ENCODE measurements at regions not wholly inside any gene's neighbourhood (a gene's known extent, or its start where the extent isn't known, plus 50 kb on each side); places are given as distances from the start of the nearest gene placed in this dataset.
"Not testable (repeated sequence)": the region's sequence is repeated elsewhere in the genome, so short reads cannot be mapped to it uniquely, and the experiment has no call there.

GRCh38 chr1:232322162-232322734 lies 307.7 kb downstream of the SIPA1L2 start:
- no peak overlapping the region for H3K4me3 ChIP-seq (ENCODE audit: low read depth, low read length)
- TF ChIP-seq, protein P1, sequence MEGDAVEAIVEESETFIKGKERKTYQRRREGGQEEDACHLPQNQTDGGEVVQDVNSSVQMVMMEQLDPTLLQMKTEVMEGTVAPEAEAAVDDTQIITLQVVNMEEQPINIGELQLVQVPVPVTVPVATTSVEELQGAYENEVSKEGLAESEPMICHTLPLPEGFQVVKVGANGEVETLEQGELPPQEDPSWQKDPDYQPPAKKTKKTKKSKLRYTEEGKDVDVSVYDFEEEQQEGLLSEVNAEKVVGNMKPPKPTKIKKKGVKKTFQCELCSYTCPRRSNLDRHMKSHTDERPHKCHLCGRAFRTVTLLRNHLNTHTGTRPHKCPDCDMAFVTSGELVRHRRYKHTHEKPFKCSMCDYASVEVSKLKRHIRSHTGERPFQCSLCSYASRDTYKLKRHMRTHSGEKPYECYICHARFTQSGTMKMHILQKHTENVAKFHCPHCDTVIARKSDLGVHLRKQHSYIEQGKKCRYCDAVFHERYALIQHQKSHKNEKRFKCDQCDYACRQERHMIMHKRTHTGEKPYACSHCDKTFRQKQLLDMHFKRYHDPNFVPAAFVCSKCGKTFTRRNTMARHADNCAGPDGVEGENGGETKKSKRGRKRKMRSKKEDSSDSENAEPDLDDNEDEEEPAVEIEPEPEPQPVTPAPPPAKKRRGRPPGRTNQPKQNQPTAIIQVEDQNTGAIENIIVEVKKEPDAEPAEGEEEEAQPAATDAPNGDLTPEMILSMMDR (IDR thresholded peaks at IDR 0.05; ENCODE audit: low read depth, low read length), result no peak

GRCh38 chr1:232319518-232320210 lies 310.3 kb downstream of the SIPA1L2 start:
- H3K4me3 ChIP-seq (ENCODE audit: low read depth, low read length), result no peak overlapping the region
- TF ChIP-seq, protein P1 (IDR thresholded peaks at IDR 0.05; ENCODE audit: low read depth, low read length), result no peak

DNA sequence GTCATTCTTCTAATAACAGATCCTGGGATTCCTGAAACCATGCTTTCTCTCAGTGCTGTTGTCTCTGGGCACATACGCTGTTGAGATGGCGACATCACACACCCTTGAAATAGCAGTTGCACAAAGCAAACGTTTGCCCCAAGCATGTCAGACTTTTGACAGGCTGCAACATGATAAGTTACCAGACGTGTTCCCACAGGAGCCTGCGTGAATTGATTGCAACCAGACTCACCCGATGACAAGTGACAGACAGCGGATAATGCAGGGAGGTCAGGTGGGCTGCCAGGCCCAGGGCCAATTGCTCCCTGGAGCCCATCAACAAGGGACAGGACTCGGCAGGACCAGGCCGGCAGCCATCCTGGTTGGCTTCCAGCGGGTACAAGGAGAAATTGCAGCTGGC lies 310.9 kb downstream of the SIPA1L2 start:
- TF ChIP-seq, protein P1 (IDR thresholded peaks at IDR 0.05; ENCODE audit: low read depth, low read length), result no peak
- no peak overlapping the region for H3K4me3 ChIP-seq (ENCODE audit: low read depth, low read length)

DNA sequence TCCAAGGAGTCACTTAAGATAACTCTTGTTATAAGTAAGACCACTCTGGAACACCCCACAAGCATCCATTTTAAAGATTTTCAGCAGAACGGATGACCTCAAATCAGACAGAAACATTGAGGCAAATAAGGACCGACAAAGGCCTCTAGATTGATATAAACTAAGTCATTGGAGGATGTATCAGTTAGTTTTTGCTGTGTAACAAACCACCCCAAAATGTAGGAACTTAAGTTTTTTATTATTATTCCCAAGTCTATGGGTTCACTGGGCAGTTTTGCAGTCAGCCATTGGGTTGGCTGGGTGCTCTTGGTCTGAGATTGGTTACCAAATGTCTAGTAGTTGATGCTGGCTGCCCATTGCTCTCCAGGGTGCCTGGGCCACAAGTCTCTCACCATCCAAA lies 311.8 kb downstream of the SIPA1L2 start:
- no peak overlapping the region for H3K4me3 ChIP-seq (ENCODE audit: low read depth, low read length)
- TF ChIP-seq, protein P1 (IDR thresholded peaks at IDR 0.05; ENCODE audit: low read depth, low read length), result no peak

- TF ChIP-seq, protein P1 (IDR thresholded peaks at IDR 0.05; ENCODE audit: low read depth, low read length), result no peak
- no peak overlapping the region for H3K4me3 ChIP-seq (ENCODE audit: low read depth, low read length)
Observed at GRCh38 chr1:232317350-232317749, 312.6 kb downstream of the SIPA1L2 start.

- no peak overlapping the region for H3K4me3 ChIP-seq (ENCODE audit: low read depth, low read length)
- TF ChIP-seq, protein P1 (IDR thresholded peaks at IDR 0.05; ENCODE audit: low read depth, low read length), result no peak
Observed at GRCh38 chr1:232316864-232317263, 313.1 kb downstream of the SIPA1L2 start.

DNA sequence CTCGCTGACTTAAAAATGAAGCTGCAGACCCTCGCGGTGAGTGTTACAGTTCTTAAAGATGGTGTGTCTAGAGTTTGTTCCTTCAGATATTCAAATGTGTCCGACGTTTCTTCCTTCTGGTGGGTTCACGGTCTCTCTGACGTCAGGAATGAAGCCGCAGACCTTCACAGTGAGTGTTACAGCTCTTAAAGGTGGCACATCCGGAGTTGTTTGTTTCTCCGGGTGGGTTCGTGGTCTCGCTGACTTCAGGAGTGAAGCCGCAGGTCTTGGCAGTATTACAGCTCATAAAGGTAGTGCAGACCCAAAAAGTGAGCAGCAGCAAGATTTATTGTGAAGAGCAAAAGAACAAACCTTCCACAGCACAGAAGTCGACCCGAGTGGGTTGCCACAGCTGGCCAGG lies 316.1 kb downstream of the SIPA1L2 start:
- H3K4me3 ChIP-seq (ENCODE audit: low read depth, low read length), result not testable (repeated sequence)

DNA sequence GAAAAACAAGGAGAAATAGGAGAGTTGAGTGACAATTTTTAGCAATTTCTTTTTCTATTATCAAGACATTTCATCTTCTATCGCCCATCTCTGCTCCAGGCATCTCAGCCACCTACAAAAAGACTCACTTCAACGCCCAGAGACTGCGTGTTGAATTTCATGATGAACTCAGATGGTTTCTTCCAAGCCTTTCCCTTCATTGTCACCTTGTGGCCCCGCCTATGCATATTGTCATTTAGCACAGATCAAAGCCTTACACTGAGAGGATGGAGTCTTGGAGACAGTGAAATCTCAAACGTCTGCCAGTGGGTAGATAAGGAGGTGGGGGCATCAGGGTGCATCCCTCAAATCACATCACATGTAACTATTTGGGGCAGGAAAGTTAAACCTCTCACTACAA lies 319.4 kb downstream of the SIPA1L2 start:
- no peak overlapping the region for H3K4me3 ChIP-seq (ENCODE audit: low read depth, low read length)
- TF ChIP-seq, protein P1 (IDR thresholded peaks at IDR 0.05; ENCODE audit: low read depth, low read length), result no peak

Data from WI38 (cell line).